Astrocyte of the cerebellum (primary cell): ENCODE measurements at regions not wholly inside any gene's neighbourhood (a gene's known extent, or its start where the extent isn't known, plus 50 kb on each side); places are given as distances from the start of the nearest gene placed in this dataset.

ENCODE experiments used
- DNase-seq: peaks from one replicate; pipeline ENCODE4 v3.0.0-alpha.2; 2011; ENCODE audit warnings: low read depth
- H3K4me3 ChIP-seq: 2 replicates; pipeline ENCODE4 v1.5.1; 2011; ENCODE audit warnings: mild to moderate bottlenecking, low read depth, low read length, moderate library complexity
- CTCF ChIP-seq: IDR thresholded peaks from 2 replicates; pipeline ENCODE4 v1.5.1; 2012; ENCODE audit warnings: low read length, low read depth, moderate library complexity, mild to moderate bottlenecking; ENCODE audit errors: missing control alignments
- in situ Hi-C: cut with HindIII; loops from 2 replicates; pipeline ENCODE4 v1.10.0; 2017; ENCODE audit warnings: low sequenced_read_pairs

DNA sequence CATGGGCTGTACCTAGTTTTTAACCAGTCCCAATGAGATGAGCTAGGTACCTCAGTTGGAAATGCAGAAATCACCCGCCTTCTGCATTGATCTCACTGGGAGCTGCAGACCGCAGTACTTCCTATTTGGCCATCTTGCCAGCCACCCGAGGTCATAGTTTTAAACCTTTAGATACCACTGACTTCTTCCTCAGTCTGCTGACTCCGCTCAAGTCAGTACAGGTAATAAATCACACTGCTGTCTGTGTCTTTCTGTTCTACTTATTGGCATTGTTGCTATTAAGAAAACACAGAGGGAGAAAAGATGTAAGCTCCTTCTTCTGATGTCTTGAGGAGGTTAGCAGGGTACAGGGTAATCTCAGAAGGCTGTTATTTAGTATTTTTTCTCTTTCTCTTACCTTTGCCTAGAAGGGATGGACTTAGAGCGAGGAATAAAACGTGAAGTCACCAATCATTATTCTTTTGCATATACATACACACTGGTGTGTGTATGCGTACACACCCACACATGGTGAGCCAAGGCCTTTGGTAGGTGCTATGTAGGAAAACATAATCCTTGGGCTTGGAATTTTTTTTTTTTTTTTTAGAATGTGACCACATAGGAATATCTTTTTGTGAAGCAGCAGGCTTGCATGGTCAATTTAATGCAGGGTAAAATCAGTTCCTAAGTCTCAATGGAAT, 197.2 kb downstream of the EDEM1 start:
- no peak for TF ChIP-seq CTCF
- DNase-seq: no peak
- in situ Hi-C loops: no loop called here
- no peak overlapping the region for H3K4me3 ChIP-seq

DNA sequence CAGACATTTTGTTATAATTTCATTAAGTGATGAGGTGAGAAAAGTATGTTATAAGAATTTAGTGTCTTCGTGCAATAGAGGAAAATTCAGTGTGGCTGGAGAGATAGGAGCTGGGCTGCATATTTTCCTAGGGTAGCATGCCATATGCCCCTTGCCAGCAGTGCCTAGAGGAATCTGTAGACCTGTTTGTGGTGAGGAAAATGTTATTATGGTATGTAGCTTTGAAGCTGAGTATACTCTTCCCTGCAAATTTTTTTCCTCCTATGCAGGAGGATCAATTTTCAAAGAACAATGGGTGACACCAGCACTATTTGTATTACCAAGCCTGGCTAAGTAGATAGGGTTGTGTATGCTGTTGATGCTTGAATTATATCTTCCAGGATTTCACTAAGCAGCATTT, 200.6 kb downstream of the EDEM1 start:
- H3K4me3 ChIP-seq: no peak overlapping the region
- no peak for TF ChIP-seq CTCF
- in situ Hi-C loops: no loop called here
- DNase-seq: no peak

- in situ Hi-C loops: no loop called here
- TF ChIP-seq CTCF: no peak
- DNase-seq: no peak
- no peak overlapping the region for H3K4me3 ChIP-seq
Observed at GRCh38 chr3:5389057-5389456, 201.6 kb downstream of the EDEM1 start.

DNA sequence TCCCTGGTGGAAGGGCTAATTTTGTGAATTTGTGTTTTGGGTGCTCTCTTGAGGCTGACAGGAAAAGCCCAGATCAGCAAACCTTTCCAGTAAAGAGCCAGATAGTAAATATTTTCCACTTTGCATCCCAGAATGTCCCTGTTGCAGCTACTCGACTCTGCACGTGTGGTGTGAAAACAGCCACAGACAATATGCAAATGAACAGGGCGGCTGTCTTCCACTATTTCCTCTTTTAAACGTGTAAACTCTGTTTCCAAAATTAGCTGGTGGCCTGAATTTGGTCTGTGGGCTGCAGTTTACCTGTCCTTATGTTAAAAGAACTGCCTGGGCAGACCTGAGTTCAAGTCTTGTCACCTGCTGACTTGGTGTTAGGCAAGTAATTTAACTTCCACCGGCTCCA, 202.7 kb downstream of the EDEM1 start:
- DNase-seq: no peak
- H3K4me3 ChIP-seq: no peak overlapping the region
- no peak for TF ChIP-seq CTCF
- in situ Hi-C loops: no loop called here

DNA sequence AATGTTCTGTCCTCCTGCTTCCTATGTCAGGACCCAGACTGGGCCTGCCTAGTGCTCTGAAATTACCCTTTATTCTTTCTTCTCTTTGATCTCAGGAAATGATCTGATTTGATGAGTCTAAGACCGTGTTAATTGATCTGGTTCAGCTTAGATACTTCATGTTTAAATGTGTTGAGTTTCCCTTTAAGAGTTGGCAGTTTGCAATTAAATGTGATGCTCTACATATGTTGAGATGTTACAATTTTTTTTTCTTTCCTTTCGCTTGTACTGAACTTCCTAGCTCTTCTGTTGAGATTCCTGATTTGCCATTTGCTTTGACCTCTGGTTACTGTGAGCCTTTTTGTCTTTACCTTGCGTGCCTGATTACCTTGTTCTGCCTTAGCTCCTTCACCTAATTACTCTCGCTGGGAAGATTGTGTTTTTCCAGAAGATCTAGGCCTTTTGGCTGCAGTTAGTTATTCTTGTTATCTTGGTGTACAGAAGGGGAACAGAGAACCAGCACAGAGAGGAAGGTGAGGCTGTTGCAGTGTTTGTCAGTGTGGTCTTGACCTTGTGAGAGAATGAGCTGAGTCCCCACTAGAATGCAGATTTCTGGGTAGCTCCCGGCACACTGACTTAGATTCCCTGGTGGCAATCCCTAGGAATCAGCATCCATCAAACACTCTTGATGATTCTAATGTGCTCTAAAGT, 203.6 kb downstream of the EDEM1 start:
- TF ChIP-seq CTCF: no peak
- H3K4me3 ChIP-seq: no peak overlapping the region
- DNase-seq: no peak
- in situ Hi-C loops: no loop called here

DNA sequence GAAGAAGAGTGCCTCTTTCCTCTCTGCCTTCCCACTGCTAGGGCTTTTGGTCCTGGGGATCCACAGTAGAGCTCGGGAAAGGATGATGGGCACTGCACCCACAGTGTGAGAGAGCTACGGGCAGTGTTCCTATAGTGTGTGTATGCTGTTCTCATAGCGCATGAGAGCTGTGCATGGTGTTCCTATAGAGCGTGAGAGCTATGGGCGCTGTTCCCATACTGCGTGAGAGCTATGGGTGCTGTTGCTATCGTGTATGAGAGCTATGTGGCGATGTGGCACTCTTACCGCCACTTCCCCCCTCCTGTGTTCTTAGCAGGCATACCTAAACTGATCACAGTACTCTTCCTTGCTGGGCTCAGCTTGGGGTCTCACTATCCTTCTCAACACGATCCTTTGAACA, 213.5 kb downstream of the EDEM1 start:
- no peak for DNase-seq
- in situ Hi-C loops: no loop called here
- no peak for TF ChIP-seq CTCF
- no peak overlapping the region for H3K4me3 ChIP-seq
